HG02870 (cell line): ENCODE measurements at regions not wholly inside any gene's neighbourhood (a gene's known extent, or its start where the extent isn't known, plus 50 kb on each side); places are given as distances from the start of the nearest gene placed in this dataset.

Source experiments
- ATAC-seq: cut with Tn5 transposase; IDR thresholded peaks from one replicate; pipeline ENCODE4 v1.9.1; 2021; ENCODE audit warnings: mild to moderate bottlenecking, moderate library complexity; ENCODE audit not compliant: unreplicated experiment

GRCh38 chr4:104418286-104418685, 76.4 kb downstream of the CXXC4 start:
- ATAC-seq, result no peak

DNA sequence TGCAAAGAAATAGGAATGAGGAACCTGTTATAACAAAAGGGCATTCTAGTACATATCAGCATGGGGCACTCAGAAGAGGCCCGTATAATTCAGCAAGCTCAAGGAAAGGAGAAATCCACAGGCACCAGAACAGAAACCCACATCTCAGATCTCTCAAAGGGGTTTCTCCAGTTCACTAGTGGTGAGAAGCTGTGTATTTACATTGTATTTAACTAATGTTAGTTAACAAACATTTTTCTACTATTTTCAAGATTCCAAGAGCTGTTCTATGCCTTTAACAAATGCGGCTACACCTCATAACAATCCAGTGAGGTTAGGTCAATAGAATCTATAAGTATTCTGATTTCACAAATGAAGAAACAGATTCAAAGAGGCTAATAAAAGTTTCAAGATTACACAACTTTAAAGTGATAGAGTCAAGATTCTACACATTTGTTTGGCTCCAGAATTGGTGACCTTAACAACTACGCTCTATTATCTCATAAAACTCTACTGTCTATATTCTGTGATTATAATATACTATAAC, 77.3 kb downstream of the CXXC4 start:
- no peak for ATAC-seq

DNA sequence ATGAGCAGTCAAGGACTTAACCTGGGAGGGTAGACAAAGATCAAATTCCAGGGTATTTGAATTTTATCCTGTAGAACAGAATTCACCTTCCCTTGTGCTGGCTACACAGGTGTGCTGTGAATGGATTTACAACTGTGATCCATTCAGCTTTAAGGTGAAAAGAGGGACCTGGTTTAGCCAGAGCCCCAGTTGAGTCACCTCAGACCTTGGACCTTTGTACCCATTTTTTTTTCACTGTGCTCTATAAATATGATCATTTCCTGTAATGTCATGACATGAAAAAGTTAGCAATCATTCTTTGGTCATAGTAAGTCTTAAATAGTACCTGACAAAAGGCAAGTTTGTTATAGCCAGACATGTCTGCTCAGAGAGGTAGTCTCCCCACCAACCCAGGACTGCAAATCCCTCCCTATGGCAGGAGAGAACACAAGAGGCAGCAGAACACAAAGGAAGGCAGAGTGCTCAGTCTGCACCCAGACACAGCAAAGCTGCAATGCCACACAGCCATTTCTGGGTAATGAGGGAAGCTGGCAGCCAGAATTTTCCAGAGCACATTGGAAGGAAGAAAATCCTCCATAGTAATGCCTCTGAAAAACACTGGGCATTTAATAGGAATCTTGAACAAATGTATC, 77.9 kb downstream of the CXXC4 start:
- no peak for ATAC-seq

DNA sequence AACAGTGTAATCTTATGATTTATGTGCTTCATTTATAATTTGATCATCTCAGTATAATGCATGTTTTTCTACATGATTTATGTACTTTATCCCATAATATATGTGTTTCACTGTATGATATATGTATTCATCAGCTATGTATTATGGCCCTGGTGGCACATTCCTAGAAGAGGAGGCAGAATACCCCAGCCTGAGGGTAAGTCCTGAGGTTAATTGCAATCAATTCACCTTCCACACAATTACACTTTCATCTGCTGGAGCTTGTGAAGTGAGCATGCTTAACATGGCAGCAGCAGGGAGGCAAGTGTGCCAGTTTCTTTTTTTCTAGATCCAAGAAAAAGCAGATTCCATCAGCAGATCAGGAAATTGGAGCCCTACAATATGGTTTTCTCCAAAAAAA, 81.2 kb downstream of the CXXC4 start:
- ATAC-seq, result no peak

DNA sequence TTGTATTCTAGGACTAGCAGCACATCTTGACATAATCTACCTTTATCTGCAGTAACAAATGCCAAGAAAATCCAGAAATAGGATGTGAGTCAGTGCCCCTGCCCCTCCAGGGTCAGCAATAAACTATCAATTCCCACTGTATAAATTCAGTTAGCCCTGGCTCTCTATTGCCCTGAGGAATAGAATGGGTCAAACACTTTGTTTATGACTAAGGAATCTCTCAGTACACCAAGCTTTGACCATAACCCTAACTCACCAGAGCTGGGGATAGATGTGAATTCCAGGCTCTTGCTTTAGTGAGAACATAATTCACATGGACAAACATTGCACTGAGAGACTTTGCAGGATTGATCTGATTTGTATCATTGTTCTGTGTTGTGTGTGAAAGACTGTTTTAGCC, 82.3 kb downstream of the CXXC4 start:
- no peak for ATAC-seq

DNA sequence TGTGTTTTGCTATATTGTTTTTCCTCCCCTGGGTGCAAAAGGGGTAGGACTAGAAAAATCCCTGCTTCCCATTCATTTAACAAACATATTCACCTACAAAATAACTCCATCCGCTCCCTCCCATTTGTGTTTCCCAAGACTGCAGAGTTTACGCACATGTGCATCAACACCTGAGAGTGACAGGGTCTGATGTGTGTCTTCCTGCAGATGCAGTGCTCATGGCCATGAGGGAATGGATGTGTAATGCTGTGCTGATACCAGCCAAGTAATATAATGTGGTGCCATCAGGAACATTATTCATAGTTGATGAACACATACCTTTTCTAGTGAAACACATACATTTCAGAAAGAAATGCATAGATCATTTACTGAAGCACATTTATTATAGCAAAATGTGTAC, 83.2 kb downstream of the CXXC4 start:
- ATAC-seq, result no peak

DNA sequence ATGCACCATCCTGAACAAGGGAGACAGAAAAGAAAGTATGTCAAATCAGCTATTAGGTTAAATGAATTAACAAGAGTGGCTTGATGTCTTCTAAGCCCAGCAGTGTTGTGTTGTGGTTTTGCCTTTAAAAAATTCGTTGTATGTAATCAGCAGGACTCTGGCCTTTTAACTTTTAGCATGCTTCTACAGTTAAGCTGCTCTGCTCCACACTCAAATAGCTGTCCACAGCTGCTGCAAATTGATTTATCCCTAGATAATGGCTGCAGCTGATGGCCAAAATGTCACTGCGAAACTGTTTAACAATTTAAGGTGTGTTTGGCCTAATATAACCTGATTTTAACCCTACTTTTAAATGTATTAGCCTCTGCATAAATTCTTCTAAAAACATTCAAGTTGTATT, 85.8 kb downstream of the CXXC4 start:
- no peak for ATAC-seq

- no peak for ATAC-seq
Observed at GRCh38 chr4:104404361-104404760, 90.3 kb downstream of the CXXC4 start.

- ATAC-seq, result no peak
Observed at GRCh38 chr4:104395168-104395614, 99.5 kb downstream of the CXXC4 start.

- no peak for ATAC-seq
Observed at GRCh38 chr4:104394406-104395167, 100.1 kb downstream of the CXXC4 start.

GRCh38 chr4:104393655-104394324, 100.9 kb downstream of the CXXC4 start:
- no peak for ATAC-seq

DNA sequence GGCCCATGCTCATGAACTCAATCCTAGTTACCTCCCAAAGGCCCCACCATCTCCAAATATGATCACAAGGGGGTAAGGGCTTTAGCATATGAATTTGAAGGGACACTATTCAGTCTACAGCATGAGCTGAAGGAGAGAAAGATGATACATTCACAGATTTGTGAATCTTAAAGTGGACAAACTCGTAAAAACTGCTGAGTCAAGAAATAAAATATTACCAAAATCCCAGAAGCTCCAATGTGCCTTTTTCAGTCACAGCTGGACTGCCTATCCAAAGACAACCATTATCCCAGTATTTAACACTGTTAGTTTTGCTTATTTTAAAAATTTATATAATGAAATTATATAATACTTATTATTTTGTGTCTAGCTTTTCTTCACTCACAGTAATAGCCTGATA, 109.0 kb downstream of the CXXC4 start:
- ATAC-seq, result no peak

DNA sequence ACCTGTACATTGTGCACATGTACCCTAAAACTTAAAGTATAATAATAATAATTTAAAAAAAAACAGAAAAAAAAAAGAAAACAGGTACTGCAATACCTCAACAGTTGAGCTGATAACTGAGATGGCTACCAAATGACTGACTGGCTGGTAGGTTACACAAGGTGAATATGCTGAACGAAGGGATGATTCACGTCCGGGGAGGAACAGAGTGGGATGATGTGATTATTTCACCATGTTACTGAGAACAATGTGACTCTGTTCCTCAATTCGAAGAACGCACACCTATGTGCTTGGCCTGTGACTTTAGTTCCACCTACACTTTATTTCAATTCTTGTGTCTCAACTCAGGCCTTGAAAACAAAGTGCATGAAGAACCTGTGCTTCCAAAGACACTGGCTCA, 111.7 kb downstream of the CXXC4 start:
- no peak for ATAC-seq

DNA sequence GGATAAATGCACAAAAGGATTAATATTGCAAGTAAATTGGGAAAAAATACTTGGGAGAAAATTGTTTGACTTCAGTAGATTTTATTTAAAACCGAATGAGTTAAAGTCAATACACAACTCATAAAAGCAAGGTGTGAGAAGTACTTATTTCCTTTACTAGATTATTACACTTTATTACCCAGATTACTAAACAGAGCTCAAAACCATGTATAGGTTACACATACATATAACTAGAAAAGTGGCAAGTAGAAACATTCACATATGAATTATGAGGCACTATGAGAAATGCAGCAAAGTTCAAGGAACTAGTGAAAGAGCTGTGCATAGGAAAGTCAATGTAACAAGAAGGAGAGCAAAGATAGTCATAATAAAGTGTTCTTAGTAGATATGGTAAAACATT, 113.0 kb downstream of the CXXC4 start:
- ATAC-seq, result no peak

- no peak for ATAC-seq
Observed at GRCh38 chr4:104365618-104366017, 129.1 kb downstream of the CXXC4 start.

DNA sequence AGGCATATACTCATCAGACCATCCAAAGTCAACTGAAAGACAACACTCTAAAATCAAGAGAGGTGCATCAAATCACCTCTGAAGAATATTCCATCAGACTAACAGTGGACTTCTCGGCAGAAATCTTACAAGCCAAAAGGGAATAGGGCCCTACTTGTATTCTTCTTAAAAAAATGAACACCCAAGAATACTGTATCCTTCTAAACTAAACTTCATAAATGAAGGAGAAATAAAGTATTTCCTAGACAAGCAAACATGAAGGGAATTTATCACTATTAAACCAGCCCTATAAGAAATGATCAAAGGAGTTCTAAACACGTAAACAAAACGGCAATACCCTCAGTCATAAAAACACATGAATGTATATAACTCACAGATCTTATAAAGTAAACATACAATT, 141.2 kb downstream of the CXXC4 start:
- no peak for ATAC-seq

GRCh38 chr4:104352211-104352610, 142.5 kb downstream of the CXXC4 start:
- no peak for ATAC-seq

DNA sequence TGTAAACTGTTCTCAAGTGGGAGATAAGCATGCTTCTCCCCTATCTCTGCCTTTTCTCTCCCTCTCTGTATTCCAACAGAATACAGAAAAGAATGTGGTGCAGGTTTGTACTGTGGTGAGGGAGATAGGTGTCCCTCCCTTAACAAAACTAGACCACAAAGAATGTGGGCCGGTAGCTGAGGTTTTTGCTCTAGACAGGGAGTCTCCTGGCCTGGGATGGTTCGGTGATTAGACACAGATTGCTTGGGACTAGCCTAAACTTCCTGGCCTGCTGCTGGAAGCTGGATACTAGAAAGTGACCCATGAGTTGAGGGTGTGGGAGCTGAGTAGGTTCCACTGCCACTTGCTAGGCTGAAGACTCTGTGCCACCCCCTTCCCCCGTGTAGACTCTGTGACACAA, 143.0 kb downstream of the CXXC4 start:
- ATAC-seq, result no peak

DNA sequence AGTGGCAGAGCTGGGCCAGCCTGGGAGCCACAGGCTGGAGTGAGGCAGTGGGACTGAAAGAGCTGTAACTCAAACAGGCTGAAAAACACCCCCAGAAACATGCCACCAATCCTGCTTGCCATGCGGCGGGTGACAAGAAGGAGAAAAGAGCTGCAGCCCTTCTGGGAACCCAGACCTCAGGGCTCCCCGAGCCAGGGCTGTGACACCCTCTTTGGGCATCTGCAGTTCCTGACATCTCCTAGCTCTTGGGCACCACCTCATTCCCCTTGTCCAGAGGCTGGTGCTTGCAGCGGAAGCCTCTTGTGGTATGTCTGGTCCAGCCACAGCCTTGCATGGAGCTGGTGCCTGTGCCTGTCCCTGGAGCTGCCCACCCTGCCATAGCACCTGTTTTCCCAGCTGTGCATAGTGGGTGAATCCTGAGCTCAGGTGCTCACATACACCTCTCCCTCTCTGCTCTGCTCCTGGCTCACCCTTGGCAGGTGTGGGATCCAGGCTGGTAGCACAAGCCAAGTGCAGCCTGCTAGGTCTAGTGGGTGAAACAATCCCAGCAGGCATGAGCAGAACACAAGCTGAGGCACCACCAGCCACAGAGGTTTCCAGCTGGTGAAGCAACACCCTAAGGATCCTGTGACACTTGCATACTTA, 149.0 kb downstream of the CXXC4 start:
- ATAC-seq, result no peak

GRCh38 chr4:104344342-104344980, 150.2 kb downstream of the CXXC4 start:
- no peak for ATAC-seq

- no peak for ATAC-seq
Observed at GRCh38 chr4:104334410-104334809, 160.3 kb downstream of the CXXC4 start.
